ENCODE measurements at regions not wholly inside any gene's neighbourhood (a gene's known extent, or its start where the extent isn't known, plus 50 kb on each side); places are given as distances from the start of the nearest gene placed in this dataset.
A peak's percentile ranks its signal among the peaks of the same experiment; 100 is the strongest.

DNA sequence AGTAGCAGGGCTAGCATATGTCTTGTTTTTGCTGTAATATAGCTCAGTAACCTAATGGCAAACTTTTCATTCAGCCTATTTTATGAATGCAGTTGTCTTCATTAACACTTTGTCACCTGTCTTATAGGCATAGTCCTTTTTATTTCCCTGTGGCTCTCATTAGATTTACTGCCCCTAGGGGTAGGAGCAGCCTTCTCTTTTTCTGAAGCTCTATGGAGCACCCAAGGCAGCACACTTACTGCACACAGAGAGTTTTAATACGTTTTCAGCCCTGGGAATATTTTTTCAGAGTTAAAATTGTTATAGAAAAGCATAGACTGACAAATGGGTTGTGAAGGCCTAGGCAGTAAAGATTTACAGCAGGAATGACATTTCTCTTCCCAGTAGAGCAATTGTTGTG lies 406.8 kb downstream of the TMA16 start:
- Histone ChIP-seq H3K23ac (ENCODE audit: insufficient read length, low read depth, low read length) (no peak overlapping the region), H2BK120ac (ENCODE audit: low read depth, low read length, poor library complexity, severe bottlenecking) (no peak overlapping the region), H3K56ac (ENCODE audit: insufficient read length, low read depth, low read length) (no peak overlapping the region), H3K9ac (ENCODE audit: extremely low read depth, insufficient read length, low read length) (no peak overlapping the region), H2BK20ac (ENCODE audit: low read depth, low read length, poor library complexity, severe bottlenecking) (no peak overlapping the region), H4K20me1 (ENCODE audit: control insufficient read depth, insufficient read depth, insufficient read length) (no peaks in the 10 kb centered on the region), H2AFZ (ENCODE audit: low read length) (no peak overlapping the region), H3K4me1 (ENCODE audit: insufficient read depth, low read length) (no peaks in the 10 kb centered on the region), H3K18ac (ENCODE audit: insufficient read length, low read depth, low read length) (no peak overlapping the region), H3K14ac (ENCODE audit: insufficient read depth, low read length) (no peak overlapping the region), H4K91ac (ENCODE audit: insufficient read length, low read depth, low read length) (no peak overlapping the region), H4K5ac (ENCODE audit: insufficient read length, low read depth, low read length) (no peak overlapping the region), H3K4ac (ENCODE audit: low read depth, low read length) (no peak overlapping the region), H3T11ph (ENCODE audit: low read length) (no peak overlapping the region), H2BK15ac (ENCODE audit: low read depth, low read length) (no peak overlapping the region), H2BK12ac (ENCODE audit: insufficient read length, low read depth, low read length) (no peak overlapping the region), H4K8ac (replicated peaks; ENCODE audit: insufficient read length, low read depth, low read length) (no peak overlapping the region), H3K4me2 (ENCODE audit: insufficient read depth, insufficient read length, low read length) (no peak overlapping the region), H3K79me1 (ENCODE audit: insufficient read depth, low read depth, low read length, poor library complexity, severe bottlenecking) (no peaks in the 10 kb centered on the region), H2AK5ac (ENCODE audit: insufficient read length, low read length) (no peak overlapping the region), H3K79me2 (ENCODE audit: insufficient read depth, low read length) (no peaks in the 10 kb centered on the region), H3K27me3 (ENCODE audit: insufficient read depth, low read length) (no peaks in the 10 kb centered on the region), H3K27ac (ENCODE audit: insufficient read length, low read depth, low read length) (no peak overlapping the region), H2BK5ac (ENCODE audit: insufficient read length, low read length) (no peak overlapping the region), H3K23me2 (ENCODE audit: insufficient read length, low read depth, low read length, poor library complexity, severe bottlenecking) (no peaks in the 10 kb centered on the region), H3K9me3 (ENCODE audit: control insufficient read depth, low read depth, low read length) (no peaks in the 10 kb centered on the region)
- TF ChIP-seq, protein P1, sequence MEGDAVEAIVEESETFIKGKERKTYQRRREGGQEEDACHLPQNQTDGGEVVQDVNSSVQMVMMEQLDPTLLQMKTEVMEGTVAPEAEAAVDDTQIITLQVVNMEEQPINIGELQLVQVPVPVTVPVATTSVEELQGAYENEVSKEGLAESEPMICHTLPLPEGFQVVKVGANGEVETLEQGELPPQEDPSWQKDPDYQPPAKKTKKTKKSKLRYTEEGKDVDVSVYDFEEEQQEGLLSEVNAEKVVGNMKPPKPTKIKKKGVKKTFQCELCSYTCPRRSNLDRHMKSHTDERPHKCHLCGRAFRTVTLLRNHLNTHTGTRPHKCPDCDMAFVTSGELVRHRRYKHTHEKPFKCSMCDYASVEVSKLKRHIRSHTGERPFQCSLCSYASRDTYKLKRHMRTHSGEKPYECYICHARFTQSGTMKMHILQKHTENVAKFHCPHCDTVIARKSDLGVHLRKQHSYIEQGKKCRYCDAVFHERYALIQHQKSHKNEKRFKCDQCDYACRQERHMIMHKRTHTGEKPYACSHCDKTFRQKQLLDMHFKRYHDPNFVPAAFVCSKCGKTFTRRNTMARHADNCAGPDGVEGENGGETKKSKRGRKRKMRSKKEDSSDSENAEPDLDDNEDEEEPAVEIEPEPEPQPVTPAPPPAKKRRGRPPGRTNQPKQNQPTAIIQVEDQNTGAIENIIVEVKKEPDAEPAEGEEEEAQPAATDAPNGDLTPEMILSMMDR (conservative IDR thresholded peaks at IDR 0.05), result peak; percentile 48
- Mint-ChIP-seq H3K36me3 (ENCODE audit: insufficient read depth in 1 of 3, low read depth in 3 of 3) (peaks cover 5 to 19% (median 14%) of the 10 kb centered on the region in 3 experiments; a peak in 6 of 7 replicates), H3K4me3 (no peak overlapping the region), H3K27me3 (ENCODE audit: low read depth) (no peaks in the 10 kb centered on the region), H3K9me3 (peaks cover 11 to 13% of the 10 kb centered on the region in 2 experiments), H3K27ac (no peak overlapping the region), H3K4me1 (peaks cover 34 to 38% of the 10 kb centered on the region in 2 experiments)
- no peak for DNase-seq
- WGBS (ENCODE audit: extremely low coverage, insufficient read length, low lambda C conversion rate), result no CpG with 5 or more reads among the region's 1 CpG
